Peyer's patch (tissue), 4 donors: ENCODE measurements at regions not wholly inside any gene's neighbourhood (a gene's known extent, or its start where the extent isn't known, plus 50 kb on each side); places are given as distances from the start of the nearest gene placed in this dataset.

Experiments used
- CTCF ChIP-seq, 6 experiments: fragments of 450-650 bp in 4 of 6; fragments of 200-600 bp in 2 of 6; sonication (generic) in 1 of 6; IDR thresholded peaks; one replicate each; pipeline ENCODE4 v1.5.1; 2017 to 2019; ENCODE audit warnings: antibody characterized with exemption in 6 of 6, mild to moderate bottlenecking in 3 of 6, moderate library complexity in 1 of 6
- POLR2A ChIP-seq, 2 donors: fragments of 450-650 bp; IDR thresholded peaks; one replicate each; pipeline ENCODE4 v1.5.1; 2017; ENCODE audit warnings: antibody characterized with exemption in 2 of 2, mild to moderate bottlenecking in 2 of 2, moderate library complexity in 2 of 2

GRCh38 chr20:57867807-57868206, 158.0 kb upstream of the PMEPA1 start:
- TF ChIP-seq POLR2A (IDR thresholded peaks at IDR 0.05) (no peak), CTCF (IDR thresholded peaks at IDR 0.05) (no peak)
